ENCODE measurements at regions not wholly inside any gene's neighbourhood (a gene's known extent, or its start where the extent isn't known, plus 50 kb on each side); places are given as distances from the start of the nearest gene placed in this dataset.

DNA sequence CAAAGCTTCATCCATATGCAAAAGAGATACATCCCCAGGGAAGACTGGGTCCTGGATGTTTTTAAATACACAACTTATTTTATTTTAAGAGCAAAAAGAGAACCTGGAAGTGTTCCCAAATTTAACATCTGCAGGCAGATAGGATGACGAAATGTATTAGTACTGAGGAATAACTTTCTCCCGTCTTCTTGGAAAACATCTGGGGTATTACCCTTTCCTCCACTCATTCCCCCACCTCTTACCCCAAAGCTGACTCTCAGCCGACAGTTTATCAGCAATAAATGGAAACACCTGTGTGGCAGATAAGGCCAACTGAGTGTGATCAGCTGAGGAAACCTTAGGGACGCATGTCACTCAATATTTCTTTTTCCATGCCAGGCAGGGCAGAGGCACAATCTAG lies 435.6 kb upstream of the NPVF start:
- no peaks in the 10 kb centered on the region for H3K4me1 ChIP-seq
- no peak overlapping the region for H3K27ac ChIP-seq
- intact Hi-C loops (cut with DNase I), result no loop called here
- no peaks in the 10 kb centered on the region for H3K36me3 ChIP-seq
- no peaks in the 10 kb centered on the region for H3K9me3 ChIP-seq
- ATAC-seq (no peak), DNase-seq (no peak)
- TF ChIP-seq, protein P1, sequence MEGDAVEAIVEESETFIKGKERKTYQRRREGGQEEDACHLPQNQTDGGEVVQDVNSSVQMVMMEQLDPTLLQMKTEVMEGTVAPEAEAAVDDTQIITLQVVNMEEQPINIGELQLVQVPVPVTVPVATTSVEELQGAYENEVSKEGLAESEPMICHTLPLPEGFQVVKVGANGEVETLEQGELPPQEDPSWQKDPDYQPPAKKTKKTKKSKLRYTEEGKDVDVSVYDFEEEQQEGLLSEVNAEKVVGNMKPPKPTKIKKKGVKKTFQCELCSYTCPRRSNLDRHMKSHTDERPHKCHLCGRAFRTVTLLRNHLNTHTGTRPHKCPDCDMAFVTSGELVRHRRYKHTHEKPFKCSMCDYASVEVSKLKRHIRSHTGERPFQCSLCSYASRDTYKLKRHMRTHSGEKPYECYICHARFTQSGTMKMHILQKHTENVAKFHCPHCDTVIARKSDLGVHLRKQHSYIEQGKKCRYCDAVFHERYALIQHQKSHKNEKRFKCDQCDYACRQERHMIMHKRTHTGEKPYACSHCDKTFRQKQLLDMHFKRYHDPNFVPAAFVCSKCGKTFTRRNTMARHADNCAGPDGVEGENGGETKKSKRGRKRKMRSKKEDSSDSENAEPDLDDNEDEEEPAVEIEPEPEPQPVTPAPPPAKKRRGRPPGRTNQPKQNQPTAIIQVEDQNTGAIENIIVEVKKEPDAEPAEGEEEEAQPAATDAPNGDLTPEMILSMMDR (IDR thresholded peaks at IDR 0.05), result no peak
- no peak for TF ChIP-seq POLR2A (IDR thresholded peaks at IDR 0.05)
- no peak overlapping the region for H3K4me3 ChIP-seq
- WGBS (ENCODE audit: insufficient coverage, low coverage, low lambda C conversion rate, missing lambda C conversion rate), result 40% methylated on average over 4 of the region's 4 CpGs
- no peaks in the 10 kb centered on the region for H3K27me3 ChIP-seq

DNA sequence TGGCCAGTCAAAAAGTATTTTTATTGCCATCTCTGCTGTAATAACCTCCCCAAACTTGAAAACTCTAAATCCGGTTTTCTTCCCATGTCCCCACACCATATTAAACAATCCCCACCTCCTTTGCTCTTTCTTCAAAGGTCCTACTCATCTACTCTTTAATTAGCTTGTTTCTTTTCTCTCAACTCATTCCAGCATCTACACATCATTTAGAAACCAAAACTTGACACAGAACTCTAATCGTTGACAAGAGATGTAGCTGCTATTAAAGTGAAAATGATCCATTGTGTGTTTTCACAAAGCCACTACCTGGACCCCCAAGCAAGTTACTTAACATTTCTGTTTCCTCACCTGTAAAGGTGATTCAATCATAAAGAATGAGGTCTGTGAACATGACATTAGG lies 436.3 kb upstream of the NPVF start:
- DNase-seq (no peak), ATAC-seq (no peak)
- Histone ChIP-seq H3K4me3 (no peak overlapping the region), H3K27me3 (no peaks in the 10 kb centered on the region), H3K9me3 (no peaks in the 10 kb centered on the region), H3K4me1 (no peaks in the 10 kb centered on the region), H3K36me3 (no peaks in the 10 kb centered on the region), H3K27ac (no peak overlapping the region)
- WGBS (ENCODE audit: insufficient coverage, low coverage, low lambda C conversion rate, missing lambda C conversion rate), result 29% methylated on average over 2 of the region's 2 CpGs
- intact Hi-C loops (cut with DNase I), result no loop called here
- TF ChIP-seq POLR2A (IDR thresholded peaks at IDR 0.05), result no peak
- TF ChIP-seq, protein P1 (IDR thresholded peaks at IDR 0.05), result no peak

DNA sequence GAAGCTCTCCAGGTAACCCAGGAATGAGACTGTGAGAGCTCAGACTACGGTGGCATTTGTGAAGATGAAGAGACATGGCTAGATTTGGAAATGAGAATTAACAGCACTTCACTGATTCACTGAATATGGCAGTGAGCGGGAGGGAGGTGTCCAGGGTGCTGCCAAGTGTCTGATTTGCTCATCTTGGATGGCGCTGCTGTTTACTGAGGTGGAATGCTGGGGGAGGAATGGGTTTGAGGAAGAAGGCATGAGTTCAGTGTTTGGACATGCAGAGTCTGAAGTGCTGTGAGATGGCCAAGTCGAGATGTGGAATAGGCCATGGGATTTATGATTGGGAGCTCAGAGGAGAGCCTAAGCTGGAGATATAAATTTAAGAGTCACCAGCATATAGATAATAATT lies 437.1 kb upstream of the NPVF start:
- H3K36me3 ChIP-seq, result no peaks in the 10 kb centered on the region
- H3K27me3 ChIP-seq, result no peaks in the 10 kb centered on the region
- H3K27ac ChIP-seq, result no peak overlapping the region
- no peak for ATAC-seq
- no peaks in the 10 kb centered on the region for H3K4me1 ChIP-seq
- no peak overlapping the region for H3K4me3 ChIP-seq
- TF ChIP-seq, protein P1 (IDR thresholded peaks at IDR 0.05), result no peak
- no peak for TF ChIP-seq POLR2A (IDR thresholded peaks at IDR 0.05)
- no peak for DNase-seq
- 73% methylated on average over 4 of the region's 4 CpGs for WGBS (ENCODE audit: insufficient coverage, low coverage, low lambda C conversion rate, missing lambda C conversion rate)
- no peaks in the 10 kb centered on the region for H3K9me3 ChIP-seq
- intact Hi-C loops (cut with DNase I), result no loop called here

DNA sequence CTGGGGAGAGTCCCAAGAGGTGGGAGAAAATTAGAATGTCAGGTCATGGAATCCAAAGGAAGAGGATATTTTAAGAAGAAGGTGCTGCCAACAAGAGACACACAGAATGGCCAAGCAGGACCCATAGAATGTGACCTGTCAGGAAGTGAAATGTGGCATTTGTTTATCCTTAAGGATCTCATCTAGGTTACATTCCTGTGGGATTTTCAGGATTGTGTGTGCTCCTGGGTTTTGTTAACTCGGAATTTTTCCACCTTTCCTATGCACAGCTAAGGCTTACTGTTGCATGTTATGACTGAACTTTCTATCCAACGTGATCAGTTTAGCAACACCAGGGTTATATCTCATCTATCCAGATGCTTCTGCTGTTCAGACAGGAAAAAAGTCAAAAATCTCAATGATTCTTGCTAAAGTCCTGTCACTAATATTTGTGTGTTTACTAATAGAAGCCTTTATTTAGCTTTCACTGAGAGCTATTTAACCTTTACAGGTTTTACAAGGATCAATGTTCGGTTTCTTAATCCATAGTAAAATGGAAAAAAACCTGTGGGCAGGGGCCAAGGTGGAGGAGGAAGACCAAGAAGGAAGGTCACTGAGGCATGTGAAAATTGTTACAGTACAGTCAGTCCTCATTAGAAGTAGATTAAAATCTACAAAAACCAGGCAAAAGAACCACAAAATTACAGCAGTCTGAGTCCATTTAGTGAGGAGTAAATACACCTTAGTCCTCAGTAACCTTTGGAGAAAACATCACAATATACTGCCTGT lies 437.8 kb upstream of the NPVF start:
- DNase-seq (no peak), ATAC-seq (no peak)
- no peaks in the 10 kb centered on the region for H3K27me3 ChIP-seq
- no peaks in the 10 kb centered on the region for H3K4me1 ChIP-seq
- H3K36me3 ChIP-seq, result no peaks in the 10 kb centered on the region
- intact Hi-C loops (cut with DNase I), result no loop called here
- H3K9me3 ChIP-seq, result no peaks in the 10 kb centered on the region
- H3K4me3 ChIP-seq, result no peak overlapping the region
- no peak for TF ChIP-seq POLR2A (IDR thresholded peaks at IDR 0.05)
- TF ChIP-seq, protein P1 (IDR thresholded peaks at IDR 0.05), result no peak
- H3K27ac ChIP-seq, result no peak overlapping the region
- 43% methylated on average over 3 of the region's 3 CpGs for WGBS (ENCODE audit: insufficient coverage, low coverage, low lambda C conversion rate, missing lambda C conversion rate)
